NCI-H2196 (cell line): ENCODE measurements at regions not wholly inside any gene's neighbourhood (a gene's known extent, or its start where the extent isn't known, plus 50 kb on each side); places are given as distances from the start of the nearest gene placed in this dataset.

Experiments
- DNase-seq: peaks from one replicate; lab custom pipeline; 2025; ENCODE audit not compliant: unreplicated experiment; lab: John Stamatoyannopoulos, UW

GRCh38 chr12:85504164-85504563, 224.1 kb downstream of the ALX1 start:
- DNase-seq: no peak

GRCh38 chr12:85504624-85505023, 224.6 kb downstream of the ALX1 start:
- no peak for DNase-seq

- DNase-seq: no peak
These were observed 227.4 kb downstream of the ALX1 start for GRCh38 chr12:85507456-85507855.

- no peak for DNase-seq
These were observed 229.2 kb downstream of the ALX1 start for GRCh38 chr12:85509081-85509856.

- no peak for DNase-seq
These were observed 229.8 kb downstream of the ALX1 start for GRCh38 chr12:85509857-85510256.

GRCh38 chr12:85516039-85516438, 236.0 kb downstream of the ALX1 start:
- no peak for DNase-seq

- no peak for DNase-seq
These were observed 236.8 kb downstream of the ALX1 start for GRCh38 chr12:85516667-85517325.

GRCh38 chr12:85519163-85519562, 239.1 kb downstream of the ALX1 start:
- DNase-seq: no peak

GRCh38 chr12:85523197-85523596, 243.2 kb downstream of the ALX1 start:
- no peak for DNase-seq

GRCh38 chr12:85527192-85527591, 247.2 kb downstream of the ALX1 start:
- no peak for DNase-seq

- no peak for DNase-seq
These were observed 249.9 kb downstream of the ALX1 start for GRCh38 chr12:85529896-85530295.

- DNase-seq: no peak
These were observed 250.4 kb downstream of the ALX1 start for GRCh38 chr12:85530456-85530855.

- DNase-seq: no peak
These were observed 251.3 kb downstream of the ALX1 start for GRCh38 chr12:85531341-85531740.

GRCh38 chr12:85549640-85550039, 269.6 kb downstream of the ALX1 start:
- no peak for DNase-seq

GRCh38 chr12:85550924-85551323, 270.9 kb downstream of the ALX1 start:
- no peak for DNase-seq

- DNase-seq: no peak
These were observed 272.4 kb downstream of the ALX1 start for GRCh38 chr12:85552461-85552860.

GRCh38 chr12:85557850-85558249, 277.8 kb downstream of the ALX1 start:
- no peak for DNase-seq

- no peak for DNase-seq
These were observed 277.5 kb downstream of the RASSF9 start for GRCh38 chr12:85558684-85559083.

GRCh38 chr12:85559127-85559526, 277.1 kb downstream of the RASSF9 start:
- DNase-seq: no peak

- no peak for DNase-seq
These were observed 276.7 kb downstream of the RASSF9 start for GRCh38 chr12:85559536-85559935.

- no peak for DNase-seq
These were observed 273.4 kb downstream of the RASSF9 start for GRCh38 chr12:85562765-85563164.

- no peak for DNase-seq
These were observed 271.4 kb downstream of the RASSF9 start for GRCh38 chr12:85564786-85565185.
